ENCODE measurements at regions not wholly inside any gene's neighbourhood (a gene's known extent, or its start where the extent isn't known, plus 50 kb on each side); places are given as distances from the start of the nearest gene placed in this dataset.
"Not testable (repeated sequence)": the region's sequence is repeated elsewhere in the genome, so short reads cannot be mapped to it uniquely, and the experiment has no call there.

- no peak for DNase-seq (ENCODE audit: low read depth)
Observed at GRCh38 chr2:188787658-188788240, 186.4 kb upstream of the COL3A1 start.

GRCh38 chr2:188788621-188789020 lies 185.6 kb upstream of the COL3A1 start:
- no peak for DNase-seq (ENCODE audit: low read depth)

- no peak for DNase-seq (ENCODE audit: low read depth)
Observed at GRCh38 chr2:188789951-188790350, 184.2 kb upstream of the COL3A1 start.

GRCh38 chr2:188794453-188794852 lies 179.7 kb upstream of the COL3A1 start:
- not testable (repeated sequence) for DNase-seq (ENCODE audit: low read depth)

- no peak for DNase-seq (ENCODE audit: low read depth)
Observed at GRCh38 chr2:188795762-188796161, 178.4 kb upstream of the COL3A1 start.

GRCh38 chr2:188797371-188797770 lies 176.8 kb upstream of the COL3A1 start:
- DNase-seq (ENCODE audit: low read depth) = no peak

- DNase-seq (ENCODE audit: low read depth) = no peak
Observed at GRCh38 chr2:188798159-188798558, 176.0 kb upstream of the COL3A1 start.

- DNase-seq (ENCODE audit: low read depth) = no peak
Observed at GRCh38 chr2:188805219-188805618, 169.0 kb upstream of the COL3A1 start.

GRCh38 chr2:188808947-188809355 lies 165.2 kb upstream of the COL3A1 start:
- DNase-seq (ENCODE audit: low read depth) = no peak

- DNase-seq (ENCODE audit: low read depth) = no peak
Observed at GRCh38 chr2:188810586-188810985, 163.6 kb upstream of the COL3A1 start.

- DNase-seq (ENCODE audit: low read depth) = no peak
Observed at GRCh38 chr2:188811522-188811921, 162.7 kb upstream of the COL3A1 start.

- no peak for DNase-seq (ENCODE audit: low read depth)
Observed at GRCh38 chr2:188813315-188813714, 160.9 kb upstream of the COL3A1 start.

GRCh38 chr2:188813857-188814256 lies 160.3 kb upstream of the COL3A1 start:
- no peak for DNase-seq (ENCODE audit: low read depth)

GRCh38 chr2:188819011-188819410 lies 155.2 kb upstream of the COL3A1 start:
- no peak for DNase-seq (ENCODE audit: low read depth)

- no peak for DNase-seq (ENCODE audit: low read depth)
Observed at GRCh38 chr2:188819792-188820191, 154.4 kb upstream of the COL3A1 start.

GRCh38 chr2:188820576-188820975 lies 153.6 kb upstream of the COL3A1 start:
- DNase-seq (ENCODE audit: low read depth) = no peak

- no peak for DNase-seq (ENCODE audit: low read depth)
Observed at GRCh38 chr2:188824125-188824524, 150.0 kb upstream of the COL3A1 start.

- DNase-seq (ENCODE audit: low read depth) = no peak
Observed at GRCh38 chr2:188833331-188833730, 140.8 kb upstream of the COL3A1 start.

GRCh38 chr2:188833799-188834198 lies 140.4 kb upstream of the COL3A1 start:
- DNase-seq (ENCODE audit: low read depth) = no peak

- no peak for DNase-seq (ENCODE audit: low read depth)
Observed at GRCh38 chr2:188835006-188835405, 139.2 kb upstream of the COL3A1 start.

GRCh38 chr2:188835821-188836220 lies 138.4 kb upstream of the COL3A1 start:
- no peak for DNase-seq (ENCODE audit: low read depth)

- DNase-seq (ENCODE audit: low read depth) = no peak
Observed at GRCh38 chr2:188845692-188846091, 128.5 kb upstream of the COL3A1 start.

- no peak for DNase-seq (ENCODE audit: low read depth)
Observed at GRCh38 chr2:188848887-188849435, 125.2 kb upstream of the COL3A1 start.

GRCh38 chr2:188850786-188851185 lies 123.4 kb upstream of the COL3A1 start:
- DNase-seq (ENCODE audit: low read depth) = no peak
